PC-3 (cell line): ENCODE measurements at regions not wholly inside any gene's neighbourhood (a gene's known extent, or its start where the extent isn't known, plus 50 kb on each side); places are given as distances from the start of the nearest gene placed in this dataset.

Experiments used
- ATAC-seq: fragments of 200-7000 bp; cut with Tn5 transposase; 2 replicates; pipeline ENCODE4 v1.9.1; 2020; ENCODE audit warnings: mild to moderate bottlenecking, moderate library complexity
- BruUV-seq: library from RNA; stranded (reverse); fragments of 400-500 nt; replicated peaks from 2 replicates; lab custom pipeline; 2021; lab: Mats Ljungman, UMichigan
- CTCF ChIA-PET: fragments of 300-600 bp; sonication (Branson Sonifier 250); formaldehyde crosslinking; loops from one replicate; lab custom pipeline; 2022; ENCODE audit warnings: antibody characterized with exemption; lab: Charles Lee
- POLR2A ChIA-PET: fragments of 300-600 bp; sonication (Branson Sonifier 250); formaldehyde crosslinking; loops from one replicate; lab custom pipeline; 2022; ENCODE audit warnings: antibody characterized with exemption; ENCODE audit not compliant: unreplicated experiment; lab: Charles Lee
- DNase-seq: peaks from one replicate; pipeline ENCODE4 v3.0.0-alpha.2; 2015
- H2AFZ ChIP-seq: fragments of 300-600 bp; sonication (generic); 2 replicates; pipeline ENCODE4 v1.6.0; 2016; ENCODE audit warnings: antibody characterized with exemption, low read length
- H3F3A ChIP-seq: fragments of 300-600 bp; sonication (generic); one replicate; pipeline ENCODE4 v1.6.0; 2017; ENCODE audit warnings: antibody characterized with exemption, low read length, control low read depth, mild to moderate bottlenecking; ENCODE audit not compliant: unreplicated experiment
- H3K27ac ChIP-seq: fragments of 300-600 bp; sonication (generic); 2 replicates; pipeline ENCODE4 v1.5.1; 2016; ENCODE audit warnings: mild to moderate bottlenecking, low read length
- H3K27me3 ChIP-seq: fragments of 300-600 bp; sonication (generic); 2 replicates; pipeline ENCODE4 v1.6.1; 2016; ENCODE audit warnings: low read length, mixed read lengths
- H3K36me3 ChIP-seq: fragments of 300-600 bp; sonication (generic); 2 replicates; pipeline ENCODE4 v1.6.1; 2016; ENCODE audit warnings: low read depth, mixed run types, low read length, mixed read lengths
- H3K4me1 ChIP-seq: fragments of 300-600 bp; sonication (generic); 2 replicates; pipeline ENCODE4 v1.5.1; 2016; ENCODE audit warnings: low read length; ENCODE audit not compliant: insufficient read depth
- H3K4me2 ChIP-seq: fragments of 300-600 bp; sonication (generic); 2 replicates; pipeline ENCODE4 v1.6.0; 2016; ENCODE audit warnings: low read length
- H3K4me3 ChIP-seq: fragments of 300-600 bp; sonication (generic); 2 replicates; pipeline ENCODE4 v1.5.1; 2016; ENCODE audit warnings: mild to moderate bottlenecking, low read length, mixed read lengths
- H3K79me2 ChIP-seq: fragments of 300-600 bp; sonication (generic); 2 replicates; pipeline ENCODE4 v1.6.1; 2017; ENCODE audit warnings: low read length, mixed read lengths
- H3K9ac ChIP-seq: fragments of 300-600 bp; sonication (generic); 2 replicates; pipeline ENCODE4 v1.6.0; 2016; ENCODE audit warnings: mild to moderate bottlenecking, low read length
- H3K9me2 ChIP-seq: fragments of 300-600 bp; sonication (generic); replicated peaks from 2 replicates; pipeline ENCODE4 v1.6.1; 2016; ENCODE audit warnings: mixed run types, low read length, mixed read lengths
- H3K9me3 ChIP-seq: fragments of 300-600 bp; sonication (generic); 2 replicates; pipeline ENCODE4 v1.6.1; 2016; ENCODE audit warnings: low read length, mixed read lengths
- H4K20me1 ChIP-seq: fragments of 300-600 bp; sonication (generic); 2 replicates; pipeline ENCODE4 v1.6.1; 2016; ENCODE audit warnings: low read length, mixed read lengths
- EZH2 ChIP-seq: fragments of 300-600 bp; sonication (generic); IDR thresholded peaks from one replicate; pipeline ENCODE4 v1.6.1; 2017; ENCODE audit warnings: antibody characterized with exemption, mild to moderate bottlenecking, low read length; ENCODE audit not compliant: unreplicated experiment
- EZH2phosphoT487 ChIP-seq: fragments of 300-600 bp; sonication (generic); IDR thresholded peaks from 2 replicates; pipeline ENCODE4 v1.6.1; 2018; ENCODE audit warnings: mild to moderate bottlenecking, antibody characterized with exemption, low read length, borderline replicate concordance
- intact Hi-C: fragments of 100-400 bp; cut with micrococcal nuclease; formaldehyde crosslinking; loops from 2 replicates; pipeline ENCODE4 v1.9.0; 2023
- TF ChIP-seq, protein P1 (sequence below): fragments of 300-600 bp; sonication (generic); conservative IDR thresholded peaks from 2 replicates; pipeline ENCODE4 v1.5.1; 2017; ENCODE audit warnings: antibody characterized with exemption, low read depth, mild to moderate bottlenecking, low read length

DNA sequence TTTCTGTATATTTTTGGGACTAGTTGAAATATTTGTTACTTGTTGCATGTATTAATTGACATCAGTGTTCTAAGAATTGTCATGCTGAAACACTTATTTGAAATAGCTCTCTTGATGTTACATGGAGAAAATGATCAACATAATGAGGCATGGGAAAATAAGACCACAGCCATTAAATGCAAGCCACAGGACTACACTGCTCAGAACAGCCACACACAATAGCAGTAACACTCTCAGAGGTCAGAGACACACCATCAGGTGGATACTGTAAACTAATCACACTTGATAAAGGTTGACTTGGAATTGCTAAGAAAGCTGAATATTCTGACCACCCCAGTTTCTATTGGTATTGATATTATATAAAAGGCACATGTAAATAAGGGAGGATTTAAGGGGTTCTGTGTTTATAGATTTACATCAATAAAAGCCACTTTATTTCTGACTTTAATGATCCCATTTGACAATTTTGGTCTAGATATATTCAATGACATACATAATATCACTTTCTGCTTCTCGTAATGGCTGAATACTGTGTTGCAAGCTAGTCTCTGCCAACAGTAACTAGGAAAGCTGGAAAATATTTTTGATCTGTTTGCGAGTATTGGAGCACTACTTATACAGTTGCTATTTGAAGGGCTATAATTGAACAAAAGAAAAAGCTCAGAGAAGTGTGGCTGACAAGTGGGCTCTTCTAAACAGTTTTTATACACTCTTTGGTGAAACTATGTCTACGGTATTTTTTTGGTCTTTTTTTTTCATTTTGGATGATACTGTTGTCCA is 876.5 kb upstream of the INTU start:
- Histone ChIP-seq H3K4me2 (no peak overlapping the region), H3K4me3 (no peak overlapping the region), H3K9me3 (no peaks in the 10 kb centered on the region), H3F3A (no peaks in the 10 kb centered on the region), H4K20me1 (no peaks in the 10 kb centered on the region), H3K9me2 (no peaks in the 10 kb centered on the region), H3K9ac (no peak overlapping the region), H3K4me1 (no peaks in the 10 kb centered on the region), H3K36me3 (no peaks in the 10 kb centered on the region), H3K79me2 (no peaks in the 10 kb centered on the region), H3K27me3 (no peaks in the 10 kb centered on the region), H2AFZ (no peak overlapping the region), H3K27ac (no peak overlapping the region)
- no peak for ATAC-seq
- DNase-seq: no peak
- intact Hi-C loops: no loop called here
- ChIA-PET POLR2A (no interaction called here), CTCF (no interaction called here)
- BruUV-seq: no TSS peak
- TF ChIP-seq EZH2phosphoT487 (no peak), EZH2 (no peak)
- TF ChIP-seq, protein P1, sequence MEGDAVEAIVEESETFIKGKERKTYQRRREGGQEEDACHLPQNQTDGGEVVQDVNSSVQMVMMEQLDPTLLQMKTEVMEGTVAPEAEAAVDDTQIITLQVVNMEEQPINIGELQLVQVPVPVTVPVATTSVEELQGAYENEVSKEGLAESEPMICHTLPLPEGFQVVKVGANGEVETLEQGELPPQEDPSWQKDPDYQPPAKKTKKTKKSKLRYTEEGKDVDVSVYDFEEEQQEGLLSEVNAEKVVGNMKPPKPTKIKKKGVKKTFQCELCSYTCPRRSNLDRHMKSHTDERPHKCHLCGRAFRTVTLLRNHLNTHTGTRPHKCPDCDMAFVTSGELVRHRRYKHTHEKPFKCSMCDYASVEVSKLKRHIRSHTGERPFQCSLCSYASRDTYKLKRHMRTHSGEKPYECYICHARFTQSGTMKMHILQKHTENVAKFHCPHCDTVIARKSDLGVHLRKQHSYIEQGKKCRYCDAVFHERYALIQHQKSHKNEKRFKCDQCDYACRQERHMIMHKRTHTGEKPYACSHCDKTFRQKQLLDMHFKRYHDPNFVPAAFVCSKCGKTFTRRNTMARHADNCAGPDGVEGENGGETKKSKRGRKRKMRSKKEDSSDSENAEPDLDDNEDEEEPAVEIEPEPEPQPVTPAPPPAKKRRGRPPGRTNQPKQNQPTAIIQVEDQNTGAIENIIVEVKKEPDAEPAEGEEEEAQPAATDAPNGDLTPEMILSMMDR: no peak

DNA sequence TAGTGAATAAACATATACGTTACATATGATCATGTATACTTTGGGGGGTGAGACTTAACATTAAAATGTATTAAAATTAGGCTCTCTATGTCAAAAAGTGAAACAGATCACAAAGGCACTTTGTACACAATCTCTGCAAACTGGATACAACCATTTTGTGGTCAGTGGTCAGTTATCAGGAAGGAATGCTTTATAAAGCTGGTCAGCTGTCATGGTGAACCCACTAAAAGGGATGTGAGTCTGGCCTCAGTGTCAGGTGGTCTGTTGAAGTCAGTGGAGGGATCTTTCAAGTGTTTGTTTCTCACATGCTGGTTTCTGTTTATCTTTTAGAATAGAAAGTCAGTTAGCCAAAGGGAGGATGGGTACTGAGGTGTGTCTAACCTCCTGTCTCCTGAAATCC is 875.5 kb upstream of the INTU start:
- no peaks in the 10 kb centered on the region for H4K20me1 ChIP-seq
- no peaks in the 10 kb centered on the region for H3K4me1 ChIP-seq
- H3K4me2 ChIP-seq: no peak overlapping the region
- H3K27ac ChIP-seq: no peak overlapping the region
- H3K4me3 ChIP-seq: no peak overlapping the region
- no peaks in the 10 kb centered on the region for H3K27me3 ChIP-seq
- no peaks in the 10 kb centered on the region for H3K9me2 ChIP-seq
- no peak overlapping the region for H2AFZ ChIP-seq
- CTCF ChIA-PET: no interaction called here
- intact Hi-C loops: no loop called here
- H3K36me3 ChIP-seq: no peaks in the 10 kb centered on the region
- no peaks in the 10 kb centered on the region for H3K79me2 ChIP-seq
- POLR2A ChIA-PET: no interaction called here
- TF ChIP-seq EZH2: no peak
- TF ChIP-seq, protein P1: no peak
- TF ChIP-seq EZH2phosphoT487: no peak
- H3K9ac ChIP-seq: no peak overlapping the region
- BruUV-seq: no TSS peak
- H3F3A ChIP-seq: no peaks in the 10 kb centered on the region
- no peak for ATAC-seq
- H3K9me3 ChIP-seq: no peaks in the 10 kb centered on the region
- DNase-seq: no peak

DNA sequence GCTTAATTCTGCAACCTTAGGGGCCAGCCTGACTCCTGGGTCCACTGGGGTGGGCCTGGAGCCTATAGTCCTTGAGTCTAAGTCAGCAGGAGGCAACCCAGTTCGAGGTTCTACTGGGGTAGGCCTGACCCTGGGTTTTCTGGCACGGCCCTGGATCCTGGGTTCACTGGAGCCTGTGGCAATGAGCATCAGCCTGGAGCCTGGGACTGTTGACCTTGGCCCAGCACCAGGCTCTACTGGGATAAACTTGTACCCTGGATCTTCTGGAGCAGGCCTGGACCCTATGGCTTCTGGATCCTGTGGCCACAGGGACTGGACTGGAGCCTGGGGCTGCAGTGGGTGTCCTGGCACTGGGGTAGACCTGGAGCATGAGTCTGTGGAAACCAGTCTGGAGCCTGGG is 874.3 kb upstream of the INTU start:
- BruUV-seq: no TSS peak
- Histone ChIP-seq H3F3A (no peaks in the 10 kb centered on the region), H2AFZ (no peak overlapping the region), H3K4me3 (no peak overlapping the region), H3K79me2 (no peaks in the 10 kb centered on the region), H3K9ac (no peak overlapping the region), H3K27ac (no peak overlapping the region), H3K36me3 (no peaks in the 10 kb centered on the region), H3K4me1 (no peaks in the 10 kb centered on the region), H3K27me3 (no peaks in the 10 kb centered on the region), H3K9me3 (no peaks in the 10 kb centered on the region), H4K20me1 (no peaks in the 10 kb centered on the region), H3K9me2 (no peaks in the 10 kb centered on the region), H3K4me2 (no peak overlapping the region)
- ChIA-PET POLR2A (no interaction called here), CTCF (no interaction called here)
- ATAC-seq (no peak), DNase-seq (no peak)
- intact Hi-C loops: no loop called here
- TF ChIP-seq EZH2 (no peak), EZH2phosphoT487 (no peak)
- TF ChIP-seq, protein P1: no peak
